Right lobe of liver (tissue), 4 donors: ENCODE measurements at regions not wholly inside any gene's neighbourhood (a gene's known extent, or its start where the extent isn't known, plus 50 kb on each side); places are given as distances from the start of the nearest gene placed in this dataset.

ENCODE experiments used
- CTCF ChIP-seq, 4 donors: fragments of 200-600 bp in 3 of 4; fragments of 450-650 bp in 1 of 4; IDR thresholded peaks; one replicate each; pipeline versions ENCODE4 v1.5.1 to v1.8.0; 2016 to 2022; ENCODE audit warnings: antibody characterized with exemption in 4 of 4, mild to moderate bottlenecking in 2 of 4
- POLR2A ChIP-seq: fragments of 450-650 bp; IDR thresholded peaks from one replicate; pipeline ENCODE4 v1.6.1; 2017; ENCODE audit warnings: antibody characterized with exemption, mild to moderate bottlenecking
- donor health status: DM: no; HTN: no; CAD: no.
- donor health status: DM: no; HTN: no; CAD: no.
- donor health status: DM: no; HTN: yes; CAD: no.

DNA sequence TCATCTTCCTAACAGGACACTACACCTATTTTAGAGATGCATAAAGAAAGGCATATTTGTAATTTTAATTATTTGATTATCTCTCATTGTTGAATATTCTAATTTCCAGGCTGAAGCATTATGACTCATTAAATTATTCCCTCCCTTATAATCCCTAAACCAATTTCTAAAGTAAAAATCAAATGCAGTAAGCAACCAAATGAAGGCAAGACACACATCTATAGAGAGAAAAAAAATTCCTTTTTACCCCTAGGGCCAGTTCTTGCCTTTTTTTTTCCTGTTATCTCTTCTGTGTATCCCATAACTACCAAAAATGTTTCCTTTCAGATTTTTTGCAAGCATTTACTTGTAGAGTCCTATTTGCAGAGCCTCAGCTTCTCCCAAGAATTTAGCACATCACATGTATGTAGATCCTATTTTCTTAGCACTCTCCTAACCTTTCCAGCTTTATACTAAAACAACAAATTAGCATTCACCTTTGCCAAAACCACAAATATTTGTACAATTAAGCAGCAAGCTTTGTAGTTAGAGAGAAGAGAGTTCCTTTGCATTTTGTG, 177.9 kb downstream of the SATB1 start:
- TF ChIP-seq POLR2A (no peak), CTCF (IDR thresholded peaks at IDR 0.05) (no peak)
